ENCODE measurements at regions not wholly inside any gene's neighbourhood (a gene's known extent, or its start where the extent isn't known, plus 50 kb on each side); places are given as distances from the start of the nearest gene placed in this dataset.

DNA sequence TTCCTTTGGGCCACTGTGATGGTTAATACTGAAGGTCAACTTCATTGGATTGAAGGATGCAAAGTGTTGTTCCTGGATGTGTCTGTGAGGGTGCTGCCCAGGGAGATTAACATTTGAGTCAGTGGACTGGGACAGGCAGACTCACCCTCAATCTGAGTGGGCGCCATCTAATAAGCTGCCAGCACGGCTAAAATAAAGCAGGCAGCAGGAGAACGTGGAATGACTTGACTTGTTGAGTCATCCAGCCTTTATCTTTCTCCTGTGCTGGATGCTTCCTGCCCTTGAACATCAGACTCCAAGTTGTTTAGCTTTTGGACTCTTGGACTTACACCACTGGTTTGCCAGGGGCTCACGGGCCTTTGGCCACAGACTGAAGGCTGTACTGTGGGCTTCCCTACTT lies 1046.9 kb downstream of the TYW1 start:
- TF ChIP-seq CTCF (IDR thresholded peaks at IDR 0.05), result no peak

GRCh38 chr7:68050627-68051026 lies 1054.0 kb downstream of the TYW1 start:
- TF ChIP-seq CTCF (IDR thresholded peaks at IDR 0.05), result no peak

GRCh38 chr7:68058014-68058413 lies 1061.4 kb downstream of the TYW1 start:
- no peak for TF ChIP-seq CTCF (IDR thresholded peaks at IDR 0.05)

DNA sequence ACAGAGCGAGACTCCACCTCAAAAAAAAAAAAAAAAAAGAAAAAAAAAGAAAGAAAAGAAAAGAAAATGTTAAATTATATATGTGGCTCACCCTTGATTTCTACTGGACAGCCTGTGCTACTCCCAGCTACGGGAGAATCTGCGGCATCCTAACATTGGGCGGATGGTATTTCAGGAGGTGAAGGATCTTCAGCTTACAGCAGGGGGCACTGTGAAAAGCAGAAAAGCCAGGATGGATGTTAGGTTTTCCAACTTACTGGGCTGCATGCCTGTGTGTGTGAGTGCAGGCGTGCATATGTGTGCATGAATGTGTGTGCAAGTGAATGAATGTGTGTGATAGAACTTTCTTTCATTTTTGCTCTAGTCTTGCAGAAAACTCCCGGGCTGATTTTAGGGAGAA lies 1066.5 kb downstream of the TYW1 start:
- peak; percentile 41; the same call in 1 of the 2 replicates for TF ChIP-seq CTCF (IDR thresholded peaks at IDR 0.05)

DNA sequence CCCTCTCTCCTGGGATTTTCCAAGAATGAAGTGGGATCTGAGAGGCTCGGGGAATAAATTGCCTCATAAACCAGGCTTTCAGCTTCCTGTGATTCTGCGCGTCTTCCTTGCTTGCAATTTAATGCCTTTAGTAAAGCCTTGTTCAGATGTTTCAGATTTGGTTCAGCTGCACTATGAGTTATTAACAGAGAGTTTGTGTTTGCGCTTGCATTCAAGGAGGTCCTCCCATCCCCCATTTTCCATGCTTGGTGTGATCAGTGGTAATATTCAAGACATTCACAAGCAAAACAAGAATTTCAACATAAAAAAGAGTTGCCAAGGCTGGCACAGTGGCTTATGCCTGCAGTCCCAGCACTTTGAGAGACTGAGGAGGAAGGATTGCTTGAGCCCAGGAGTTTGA lies 1068.9 kb downstream of the TYW1 start:
- TF ChIP-seq CTCF (IDR thresholded peaks at IDR 0.05), result no peak

DNA sequence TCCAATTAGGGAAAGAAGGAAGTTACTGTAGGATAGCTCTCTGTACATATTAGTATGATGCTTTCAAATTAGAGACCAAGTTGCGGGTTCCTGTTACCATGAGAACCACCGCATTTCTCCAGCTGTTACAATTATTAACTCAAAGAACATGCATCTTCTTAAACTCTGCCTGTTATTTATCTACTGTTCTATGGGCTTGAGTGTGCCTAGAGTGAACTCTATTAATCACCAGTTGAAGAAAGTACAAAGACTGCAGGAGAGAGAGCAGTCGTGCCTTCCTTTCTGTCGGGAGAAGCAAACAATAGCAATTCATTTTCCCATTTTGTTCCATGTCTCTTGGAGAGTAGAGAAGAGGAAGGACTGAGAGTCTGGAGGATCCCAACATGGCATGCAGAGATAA lies 1071.2 kb downstream of the TYW1 start:
- no peak for TF ChIP-seq CTCF (IDR thresholded peaks at IDR 0.05)

GRCh38 chr7:68070992-68071391 lies 1074.4 kb downstream of the TYW1 start:
- TF ChIP-seq CTCF (IDR thresholded peaks at IDR 0.05), result no peak

GRCh38 chr7:68073701-68074100 lies 1077.1 kb downstream of the TYW1 start:
- no peak for TF ChIP-seq CTCF (IDR thresholded peaks at IDR 0.05)
